Uterus (tissue), 3 donors: ENCODE measurements at regions not wholly inside any gene's neighbourhood (a gene's known extent, or its start where the extent isn't known, plus 50 kb on each side); places are given as distances from the start of the nearest gene placed in this dataset.

ENCODE experiments used
- DNase-seq, 2 donors: peaks; one replicate each; pipeline ENCODE4 v3.0.0-alpha.2; 2019 to 2020
- H3K27ac ChIP-seq, 2 donors: fragments of 200-600 bp; sonication (generic); 1 replicate in 1 of 2; 2 replicates in 1 of 2; pipeline ENCODE4 v1.5.1; 2016 to 2018
- H3K27me3 ChIP-seq, 2 donors: fragments of 200-600 bp; sonication (generic); one replicate each; pipeline ENCODE4 v1.5.1; 2018 to 2019; ENCODE audit warnings: control low read depth in 1 of 2
- H3K36me3 ChIP-seq, 2 donors: fragments of 200-600 bp; sonication (generic); one replicate each; pipeline ENCODE4 v1.5.1; 2019; ENCODE audit warnings: control low read depth in 1 of 2
- H3K4me1 ChIP-seq, 2 donors: fragments of 200-600 bp; sonication (generic); one replicate each; pipeline ENCODE4 v1.5.1; 2018 to 2019; ENCODE audit warnings: control low read depth in 1 of 2
- H3K4me3 ChIP-seq, 2 donors: fragments of 200-600 bp; sonication (generic); 1 replicate in 1 of 2; 2 replicates in 1 of 2; pipeline ENCODE4 v1.5.1; 2018 to 2019; ENCODE audit warnings: mild to moderate bottlenecking in 1 of 2
- H3K9me3 ChIP-seq, 2 donors: fragments of 200-600 bp; sonication (generic); one replicate each; pipeline ENCODE4 v1.5.1; 2019; ENCODE audit warnings: control low read depth in 1 of 2
- POLR2A ChIP-seq, 2 donors: fragments of 450-650 bp; IDR thresholded peaks; one replicate each; pipeline ENCODE4 v1.6.1; 2016; ENCODE audit warnings: antibody characterized with exemption in 2 of 2, mild to moderate bottlenecking in 1 of 2, moderate library complexity in 1 of 2
- intact Hi-C: fragments of 100-400 bp; cut with DNase I; formaldehyde crosslinking; loops from one replicate; pipeline ENCODE4 v1.15.1; 2023; ENCODE audit warnings: low total_unique reads
- TF ChIP-seq, protein P1 (sequence below), 4 experiments: fragments of 200-600 bp in 2 of 4; fragments of 450-650 bp in 2 of 4; sonication (generic) in 2 of 4; IDR thresholded peaks; one replicate each; pipeline ENCODE4 v1.5.1; 2016 to 2019; ENCODE audit warnings: antibody characterized with exemption in 4 of 4, mild to moderate bottlenecking in 2 of 4, moderate library complexity in 1 of 4
- donor health status: DM: yes; HTN: yes; CAD: no.

DNA sequence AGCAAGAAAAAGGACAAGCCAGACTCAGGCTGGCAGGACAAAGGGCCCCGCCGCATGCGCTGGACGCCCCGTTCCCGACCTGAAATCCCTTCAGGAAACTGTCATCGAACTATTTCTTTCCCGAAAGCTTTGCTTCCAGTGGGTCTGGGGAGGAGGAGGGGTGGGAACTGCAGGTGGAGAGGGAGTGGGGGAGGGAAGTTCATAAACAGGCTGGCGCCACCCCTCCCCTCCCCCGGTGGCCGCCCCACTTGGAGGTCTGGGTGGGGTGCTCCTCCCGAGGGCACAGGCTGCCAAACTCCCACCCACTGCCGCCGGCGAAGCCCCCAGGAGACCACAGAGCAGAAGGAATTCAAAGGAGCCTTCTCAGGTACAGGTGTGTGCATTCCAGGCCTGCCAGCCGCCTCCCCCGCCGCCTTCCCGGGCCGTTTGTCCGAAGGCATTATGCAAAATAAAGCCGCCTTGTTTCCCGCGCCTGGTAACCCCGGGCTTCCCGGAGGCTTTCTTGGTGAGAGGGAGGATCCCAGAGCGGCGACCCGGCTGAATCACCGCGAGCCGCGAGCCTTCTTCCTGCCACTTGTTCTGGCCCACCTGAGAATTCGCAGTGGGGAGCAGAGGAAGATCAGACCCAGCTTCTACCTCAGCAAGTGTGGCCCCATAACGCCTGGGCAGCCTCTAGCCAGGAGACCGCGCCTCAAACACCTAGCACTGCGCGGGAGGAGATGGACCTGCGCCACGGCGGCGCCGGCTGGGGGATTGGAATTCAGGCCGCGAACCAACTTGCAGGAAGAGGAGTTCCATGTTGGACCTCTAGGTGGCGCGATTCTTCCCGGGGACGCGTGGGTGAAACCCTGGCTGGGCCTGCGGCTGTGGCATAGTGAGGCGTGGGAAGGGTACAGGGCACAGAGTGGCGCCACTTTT, 101.9 kb downstream of the FOXI3 start:
- intact Hi-C loops, result no loop called here
- H3K36me3 ChIP-seq, result no peaks in the 10 kb centered on the region
- DNase-seq, result no peak
- H3K4me1 ChIP-seq, result no peaks in the 10 kb centered on the region
- TF ChIP-seq, protein P1, sequence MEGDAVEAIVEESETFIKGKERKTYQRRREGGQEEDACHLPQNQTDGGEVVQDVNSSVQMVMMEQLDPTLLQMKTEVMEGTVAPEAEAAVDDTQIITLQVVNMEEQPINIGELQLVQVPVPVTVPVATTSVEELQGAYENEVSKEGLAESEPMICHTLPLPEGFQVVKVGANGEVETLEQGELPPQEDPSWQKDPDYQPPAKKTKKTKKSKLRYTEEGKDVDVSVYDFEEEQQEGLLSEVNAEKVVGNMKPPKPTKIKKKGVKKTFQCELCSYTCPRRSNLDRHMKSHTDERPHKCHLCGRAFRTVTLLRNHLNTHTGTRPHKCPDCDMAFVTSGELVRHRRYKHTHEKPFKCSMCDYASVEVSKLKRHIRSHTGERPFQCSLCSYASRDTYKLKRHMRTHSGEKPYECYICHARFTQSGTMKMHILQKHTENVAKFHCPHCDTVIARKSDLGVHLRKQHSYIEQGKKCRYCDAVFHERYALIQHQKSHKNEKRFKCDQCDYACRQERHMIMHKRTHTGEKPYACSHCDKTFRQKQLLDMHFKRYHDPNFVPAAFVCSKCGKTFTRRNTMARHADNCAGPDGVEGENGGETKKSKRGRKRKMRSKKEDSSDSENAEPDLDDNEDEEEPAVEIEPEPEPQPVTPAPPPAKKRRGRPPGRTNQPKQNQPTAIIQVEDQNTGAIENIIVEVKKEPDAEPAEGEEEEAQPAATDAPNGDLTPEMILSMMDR (IDR thresholded peaks at IDR 0.05), result peak in 1 of 4 experiments; percentile 18
- no peak for TF ChIP-seq POLR2A (IDR thresholded peaks at IDR 0.05)
- no peaks in the 10 kb centered on the region for H3K9me3 ChIP-seq
- H3K27ac ChIP-seq, result no peak overlapping the region
- peaks cover 0 to 15% of the 10 kb centered on the region in 2 donors for H3K27me3 ChIP-seq
- H3K4me3 ChIP-seq, result no peak overlapping the region

DNA sequence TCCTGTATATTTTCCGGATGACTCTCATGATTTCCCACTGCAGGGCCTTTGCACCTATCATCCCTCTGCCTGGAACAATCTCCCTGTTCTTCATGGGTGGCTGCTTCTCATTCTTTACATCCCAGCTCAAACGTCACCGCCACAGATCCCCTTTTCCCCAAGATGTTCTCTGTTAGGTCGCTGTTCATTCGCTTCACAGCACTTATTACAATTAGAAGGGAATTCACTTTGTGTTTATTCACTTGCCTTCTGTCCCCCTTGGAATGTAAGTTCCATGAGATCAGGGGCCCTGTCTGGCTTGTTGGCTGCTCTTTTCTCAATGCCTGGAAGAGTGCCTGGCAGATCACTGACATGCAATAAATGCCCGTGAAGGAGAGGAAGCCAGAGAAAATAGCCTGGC, 106.7 kb downstream of the FOXI3 start:
- TF ChIP-seq POLR2A (IDR thresholded peaks at IDR 0.05), result no peak
- TF ChIP-seq, protein P1 (IDR thresholded peaks at IDR 0.05), result no peak
- H3K4me3 ChIP-seq, result no peak overlapping the region
- H3K4me1 ChIP-seq, result no peaks in the 10 kb centered on the region
- peaks cover 0 to 15% of the 10 kb centered on the region in 2 donors for H3K27me3 ChIP-seq
- no peaks in the 10 kb centered on the region for H3K36me3 ChIP-seq
- no peak overlapping the region for H3K27ac ChIP-seq
- H3K9me3 ChIP-seq, result no peaks in the 10 kb centered on the region
- intact Hi-C loops, result no loop called here
- DNase-seq, result no peak

DNA sequence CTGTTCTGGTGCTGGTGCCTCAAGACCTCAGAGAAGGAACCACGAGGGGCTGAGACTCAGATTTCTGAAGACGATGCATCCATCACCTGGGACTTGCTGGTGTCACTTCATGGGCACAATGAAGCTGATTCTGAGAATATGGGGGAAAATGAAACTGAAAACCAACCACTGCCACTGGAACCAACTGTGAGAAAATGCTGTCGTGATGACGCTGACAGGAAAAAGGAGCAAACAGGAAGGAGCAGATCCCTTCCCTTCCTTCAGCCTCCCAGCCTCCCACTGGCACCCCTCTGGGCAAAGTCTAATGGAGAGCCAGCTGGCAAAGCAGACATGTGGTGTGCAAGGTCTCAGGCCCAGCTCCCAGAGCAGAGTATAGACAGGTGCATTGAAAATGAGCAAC, 109.7 kb downstream of the FOXI3 start:
- Histone ChIP-seq H3K9me3 (no peaks in the 10 kb centered on the region), H3K36me3 (no peaks in the 10 kb centered on the region), H3K27me3 (no peaks in the 10 kb centered on the region), H3K27ac (no peak overlapping the region), H3K4me3 (no peak overlapping the region), H3K4me1 (no peaks in the 10 kb centered on the region)
- intact Hi-C loops, result no loop called here
- TF ChIP-seq, protein P1 (IDR thresholded peaks at IDR 0.05), result no peak
- TF ChIP-seq POLR2A (IDR thresholded peaks at IDR 0.05), result no peak
- no peak for DNase-seq

GRCh38 chr2:88334418-88334817, 118.1 kb downstream of the FOXI3 start:
- TF ChIP-seq POLR2A (IDR thresholded peaks at IDR 0.05), result no peak
- TF ChIP-seq, protein P1 (IDR thresholded peaks at IDR 0.05), result no peak
- Histone ChIP-seq H3K27ac (no peak overlapping the region), H3K9me3 (no peaks in the 10 kb centered on the region), H3K4me3 (no peak overlapping the region), H3K27me3 (no peaks in the 10 kb centered on the region), H3K36me3 (no peaks in the 10 kb centered on the region), H3K4me1 (no peaks in the 10 kb centered on the region)
- intact Hi-C loops, result no loop called here
- DNase-seq, result no peak

DNA sequence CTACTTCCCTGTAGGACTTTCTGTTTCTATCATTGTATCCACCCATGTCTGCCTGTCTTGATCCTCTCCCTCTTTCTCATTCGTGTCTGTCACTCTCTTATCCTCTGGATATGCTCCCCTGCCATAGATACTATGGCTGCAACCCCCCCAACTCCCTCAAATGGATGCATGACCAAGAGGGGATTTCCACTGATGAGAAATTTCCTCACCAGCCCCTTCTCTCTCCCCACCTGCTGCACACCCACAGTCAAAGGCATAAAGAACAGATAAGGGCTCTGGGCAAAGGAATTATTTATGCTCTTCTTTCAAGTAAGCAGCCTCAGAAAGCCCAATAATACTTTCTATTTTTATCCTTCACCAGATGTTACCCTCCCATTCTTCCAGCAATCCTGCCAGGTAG, 121.3 kb downstream of the FOXI3 start:
- no peaks in the 10 kb centered on the region for H3K4me1 ChIP-seq
- H3K36me3 ChIP-seq, result no peaks in the 10 kb centered on the region

More for the DNA sequence above, 121.3 kb downstream of the FOXI3 start:
- Histone ChIP-seq H3K27ac (no peak overlapping the region), H3K9me3 (no peaks in the 10 kb centered on the region), H3K27me3 (no peaks in the 10 kb centered on the region), H3K4me3 (no peak overlapping the region)
- no peak for DNase-seq
- TF ChIP-seq, protein P1 (IDR thresholded peaks at IDR 0.05), result no peak
- no peak for TF ChIP-seq POLR2A (IDR thresholded peaks at IDR 0.05)
- intact Hi-C loops, result no loop called here
